ENCODE measurements at regions not wholly inside any gene's neighbourhood (a gene's known extent, or its start where the extent isn't known, plus 50 kb on each side); places are given as distances from the start of the nearest gene placed in this dataset.
"Not testable (repeated sequence)": the region's sequence is repeated elsewhere in the genome, so short reads cannot be mapped to it uniquely, and the experiment has no call there.

DNA sequence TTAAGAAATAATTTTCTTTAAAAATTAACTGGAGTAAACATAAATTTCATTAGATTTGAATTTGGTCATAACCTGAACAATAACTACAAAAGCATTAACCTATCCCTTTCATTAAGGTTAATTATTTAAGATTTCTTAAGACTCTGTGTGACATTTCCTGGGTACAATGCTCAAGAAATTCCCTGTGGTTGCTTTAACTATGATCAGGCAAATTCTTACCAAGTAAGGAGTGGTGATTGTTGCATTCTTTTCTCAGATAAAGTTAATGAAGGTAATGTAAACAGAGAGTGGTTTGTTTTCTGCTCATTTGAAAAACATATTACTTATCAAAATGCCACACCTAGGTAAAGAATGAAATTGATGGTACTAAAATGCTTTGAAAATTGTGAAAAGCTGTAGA lies 114.8 kb upstream of the MIR17HG start:
- H3K9me3 Mint-ChIP-seq: no peaks in the 10 kb centered on the region

DNA sequence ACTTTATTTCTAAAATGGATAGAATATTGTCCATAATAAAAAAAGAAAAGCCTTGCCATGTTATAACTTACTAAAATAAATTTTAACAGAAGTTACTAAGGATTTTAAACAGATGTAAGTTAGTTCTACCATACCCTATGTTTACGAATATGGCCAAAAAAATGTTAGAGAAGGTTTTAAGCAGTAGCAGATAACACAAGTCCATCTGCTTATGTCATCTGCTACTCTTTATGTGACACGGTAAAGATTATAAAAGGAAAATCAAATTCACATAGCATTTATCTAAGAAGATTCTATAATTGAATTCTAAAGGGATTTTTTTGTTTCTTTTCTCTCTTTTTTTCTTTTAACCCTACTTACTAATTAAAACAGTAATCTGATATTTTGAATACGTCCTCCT lies 114.2 kb upstream of the MIR17HG start:
- Mint-ChIP-seq H3K27me3 (no peaks in the 10 kb centered on the region), H3K36me3 (ENCODE audit: low read depth) (no peaks in the 10 kb centered on the region), H3K27ac (no peak overlapping the region), H3K4me1 (no peaks in the 10 kb centered on the region), H3K4me3 (no peak overlapping the region), H3K9me3 (no peaks in the 10 kb centered on the region)
- ChIA-PET POLR2A (no interaction called here), CTCF (no interaction called here)
- DNase-seq: no peak

More for the DNA sequence above, 114.8 kb upstream of the MIR17HG start:
- ChIA-PET CTCF (no interaction called here), POLR2A (no interaction called here)
- Mint-ChIP-seq H3K36me3 (ENCODE audit: low read depth) (no peaks in the 10 kb centered on the region), H3K27me3 (no peaks in the 10 kb centered on the region), H3K4me3 (no peak overlapping the region), H3K27ac (no peak overlapping the region), H3K4me1 (no peaks in the 10 kb centered on the region)
- no peak for DNase-seq

- Mint-ChIP-seq H3K27me3 (no peaks in the 10 kb centered on the region), H3K27ac (no peak overlapping the region), H3K4me3 (no peak overlapping the region), H3K36me3 (ENCODE audit: low read depth) (no peaks in the 10 kb centered on the region), H3K9me3 (no peaks in the 10 kb centered on the region), H3K4me1 (no peaks in the 10 kb centered on the region)
- CTCF ChIA-PET: no interaction called here
- POLR2A ChIA-PET: no interaction called here
- no peak for DNase-seq
These were observed 111.3 kb upstream of the MIR17HG start for GRCh38 chr13:91236182-91236581.

GRCh38 chr13:91236921-91237320 lies 110.6 kb upstream of the MIR17HG start:
- CTCF ChIA-PET: no interaction called here
- H3K9me3 Mint-ChIP-seq: no peaks in the 10 kb centered on the region
- H3K36me3 Mint-ChIP-seq (ENCODE audit: low read depth): no peaks in the 10 kb centered on the region
- no peaks in the 10 kb centered on the region for H3K4me1 Mint-ChIP-seq
- DNase-seq: no peak
- no peak overlapping the region for H3K27ac Mint-ChIP-seq
- H3K27me3 Mint-ChIP-seq: no peaks in the 10 kb centered on the region
- H3K4me3 Mint-ChIP-seq: no peak overlapping the region
- POLR2A ChIA-PET: interaction anchor here (1.3 kb wide), 1 partner anchor 9 kb away, joined by 3 read pairs; no protein-coding TSS in a partner anchor

GRCh38 chr13:91238036-91238435 lies 109.5 kb upstream of the MIR17HG start:
- ChIA-PET POLR2A (interaction anchor here (1.3 kb wide), 1 partner anchor 8 kb away, joined by 3 read pairs; no protein-coding TSS in a partner anchor), CTCF (no interaction called here)

DNA sequence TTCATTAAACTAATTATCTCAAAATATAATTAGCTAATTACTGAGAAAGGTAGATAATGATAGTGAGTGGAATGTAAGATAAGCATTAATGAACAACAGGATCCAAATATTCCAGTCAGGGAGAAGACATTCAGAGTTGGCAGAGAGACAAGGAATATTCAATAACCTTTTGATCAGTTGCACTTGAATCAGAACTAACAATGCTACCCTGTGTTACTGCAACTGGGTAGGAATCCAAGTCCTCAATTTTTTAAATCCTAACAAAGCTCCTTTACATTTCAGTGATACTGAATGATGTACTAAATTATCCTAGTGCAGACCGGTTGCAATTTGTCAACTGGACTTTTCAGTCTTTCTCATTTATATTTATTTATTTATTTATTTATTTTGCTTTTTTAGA lies 107.1 kb upstream of the MIR17HG start:
- POLR2A ChIA-PET: no interaction called here
- Mint-ChIP-seq H3K27ac (no peak overlapping the region), H3K27me3 (no peaks in the 10 kb centered on the region), H3K36me3 (ENCODE audit: low read depth) (no peaks in the 10 kb centered on the region), H3K4me3 (no peak overlapping the region), H3K9me3 (no peaks in the 10 kb centered on the region), H3K4me1 (no peaks in the 10 kb centered on the region)
- CTCF ChIA-PET: no interaction called here
- DNase-seq: no peak

More at GRCh38 chr13:91238036-91238435, 109.5 kb upstream of the MIR17HG start:
- no peak overlapping the region for H3K4me3 Mint-ChIP-seq
- no peaks in the 10 kb centered on the region for H3K27me3 Mint-ChIP-seq
- H3K36me3 Mint-ChIP-seq (ENCODE audit: low read depth): no peaks in the 10 kb centered on the region
- DNase-seq: no peak
- no peak overlapping the region for H3K27ac Mint-ChIP-seq
- no peaks in the 10 kb centered on the region for H3K9me3 Mint-ChIP-seq
- no peaks in the 10 kb centered on the region for H3K4me1 Mint-ChIP-seq

- Mint-ChIP-seq H3K4me1 (no peaks in the 10 kb centered on the region), H3K27me3 (no peaks in the 10 kb centered on the region), H3K27ac (no peak overlapping the region), H3K9me3 (no peaks in the 10 kb centered on the region), H3K4me3 (no peak overlapping the region), H3K36me3 (ENCODE audit: low read depth) (no peaks in the 10 kb centered on the region)
- no peak for DNase-seq
- ChIA-PET CTCF (no interaction called here), POLR2A (no interaction called here)
These were observed 106.1 kb upstream of the MIR17HG start for GRCh38 chr13:91241221-91241933.

DNA sequence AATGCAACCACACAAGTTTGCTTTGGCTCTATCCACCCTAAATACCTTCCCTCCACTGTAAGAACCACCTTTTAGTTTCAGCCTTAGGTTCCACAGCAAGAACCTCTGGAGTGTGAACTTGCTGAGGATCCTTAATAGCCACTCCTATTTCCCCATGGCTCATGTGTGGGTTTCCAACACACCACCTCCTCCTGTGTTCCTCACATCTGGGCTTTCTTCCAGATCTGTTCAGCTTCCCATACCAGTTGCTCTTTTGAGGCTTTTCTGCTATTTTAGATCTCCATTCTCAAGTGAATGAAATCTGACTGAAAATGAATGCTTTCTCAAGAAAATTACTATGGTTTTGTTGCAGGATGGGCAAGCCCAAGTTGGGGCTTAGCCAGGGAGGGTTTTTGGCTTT lies 104.8 kb upstream of the MIR17HG start:
- DNase-seq: no peak
- Mint-ChIP-seq H3K9me3 (no peaks in the 10 kb centered on the region), H3K27ac (no peak overlapping the region), H3K36me3 (ENCODE audit: low read depth) (no peaks in the 10 kb centered on the region), H3K4me1 (no peaks in the 10 kb centered on the region), H3K27me3 (no peaks in the 10 kb centered on the region), H3K4me3 (no peak overlapping the region)
- ChIA-PET POLR2A (no interaction called here), CTCF (no interaction called here)

DNA sequence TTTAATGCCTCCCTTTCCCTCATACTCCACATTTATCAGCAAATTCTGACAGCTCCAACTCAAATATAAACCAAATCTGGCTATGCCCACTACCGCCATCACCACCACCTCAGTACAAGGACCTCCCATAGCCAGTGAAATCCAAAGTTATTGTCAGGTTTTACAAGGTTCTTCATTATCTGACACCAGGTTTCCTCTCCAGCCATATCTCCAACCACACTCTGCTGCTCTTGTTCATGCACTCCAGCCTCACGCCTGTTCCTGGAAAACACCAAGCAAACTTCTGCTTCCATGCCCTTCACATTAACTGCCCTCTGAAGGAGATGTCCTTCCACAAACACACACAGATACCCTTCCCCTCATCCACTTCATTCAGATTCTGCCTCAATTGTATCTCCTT lies 102.2 kb upstream of the MIR17HG start:
- Mint-ChIP-seq H3K4me1 (no peaks in the 10 kb centered on the region), H3K9me3 (no peaks in the 10 kb centered on the region), H3K4me3 (no peak overlapping the region), H3K36me3 (ENCODE audit: low read depth) (no peaks in the 10 kb centered on the region), H3K27me3 (peaks cover 3% of the 10 kb centered on the region), H3K27ac (no peak overlapping the region)
- no peak for DNase-seq
- CTCF ChIA-PET: interaction anchor here (1.3 kb wide), 1 partner anchor 28 kb away, joined by 3 read pairs; no protein-coding TSS in a partner anchor
- POLR2A ChIA-PET: no interaction called here

DNA sequence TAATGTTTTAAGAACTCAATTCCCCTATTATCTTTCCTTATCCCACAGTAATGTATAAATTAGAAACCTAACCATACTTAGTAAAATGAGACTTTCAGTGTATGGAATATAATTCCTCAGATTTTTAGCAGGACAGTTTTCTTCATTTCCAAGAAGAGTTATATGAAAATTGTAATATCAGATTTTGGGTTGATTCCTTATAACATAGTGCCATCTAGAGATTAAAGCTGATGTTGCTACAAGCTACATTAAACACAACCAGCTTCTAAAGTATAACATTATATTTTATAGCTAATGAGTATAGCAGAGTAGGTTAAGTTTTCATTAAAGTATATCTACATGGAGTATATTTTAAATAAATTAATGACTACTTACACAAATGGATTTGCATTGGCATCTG lies 99.7 kb upstream of the MIR17HG start:
- Mint-ChIP-seq H3K4me1 (no peaks in the 10 kb centered on the region), H3K27ac (no peak overlapping the region)
- CTCF ChIA-PET: interaction anchor here (1.9 kb wide), 1 partner anchor 113 kb away, joined by 6 read pairs; no protein-coding TSS in a partner anchor

DNA sequence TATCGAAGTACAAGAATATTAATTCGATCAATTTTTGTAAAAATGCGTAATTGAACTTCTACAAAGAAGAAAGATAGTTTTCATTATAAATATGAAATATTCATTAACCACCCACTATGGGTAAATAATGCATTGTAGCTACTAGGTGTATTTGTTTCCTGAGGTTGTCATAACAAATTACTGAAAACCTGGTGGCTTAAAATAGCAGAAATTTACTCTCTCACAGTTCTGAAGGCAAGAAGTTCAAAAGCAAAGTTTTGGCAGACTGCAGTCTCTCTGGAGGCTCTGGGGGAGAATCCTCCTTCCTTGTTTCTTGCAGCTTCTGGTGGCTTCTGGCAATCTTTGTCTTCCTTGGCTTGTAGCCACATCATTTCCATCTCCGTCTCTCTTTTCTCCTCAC lies 99.2 kb upstream of the MIR17HG start:
- Mint-ChIP-seq H3K27me3 (peaks cover 5% of the 10 kb centered on the region), H3K9me3 (no peaks in the 10 kb centered on the region), H3K36me3 (ENCODE audit: low read depth) (no peaks in the 10 kb centered on the region), H3K4me1 (no peaks in the 10 kb centered on the region), H3K27ac (no peak overlapping the region), H3K4me3 (no peak overlapping the region)
- CTCF ChIA-PET: interaction anchor here (1.9 kb wide), 1 partner anchor 113 kb away, joined by 6 read pairs; no protein-coding TSS in a partner anchor
- no peak for DNase-seq
- POLR2A ChIA-PET: no interaction called here

More for the DNA sequence above, 99.7 kb upstream of the MIR17HG start:
- Mint-ChIP-seq H3K9me3 (no peaks in the 10 kb centered on the region), H3K4me3 (no peak overlapping the region), H3K27me3 (peaks cover 5% of the 10 kb centered on the region), H3K36me3 (ENCODE audit: low read depth) (no peaks in the 10 kb centered on the region)
- POLR2A ChIA-PET: no interaction called here
- no peak for DNase-seq

DNA sequence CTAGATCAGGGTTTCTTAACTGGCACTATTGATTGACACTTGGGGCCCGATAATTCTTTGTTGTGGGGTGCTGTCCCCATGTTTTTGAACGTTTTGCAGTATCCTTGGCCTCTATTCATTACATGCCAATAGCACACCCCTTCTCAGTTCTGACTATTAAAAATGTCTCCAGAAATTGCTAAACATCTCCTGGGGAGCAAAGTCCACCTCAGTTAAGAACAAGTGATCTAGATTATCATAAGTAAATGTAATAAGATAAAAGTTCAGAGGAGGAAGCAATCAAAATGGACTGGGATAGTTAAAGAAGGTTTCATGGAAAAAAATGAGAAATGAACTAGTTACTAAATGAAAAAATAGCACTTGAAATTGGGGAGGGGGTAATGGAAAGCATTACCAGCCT lies 98.1 kb upstream of the MIR17HG start:
- Mint-ChIP-seq H3K4me3 (no peak overlapping the region), H3K4me1 (no peaks in the 10 kb centered on the region), H3K9me3 (no peaks in the 10 kb centered on the region), H3K27me3 (peaks cover 5% of the 10 kb centered on the region), H3K27ac (no peak overlapping the region), H3K36me3 (ENCODE audit: low read depth) (no peaks in the 10 kb centered on the region)
- no peak for DNase-seq
- ChIA-PET POLR2A (no interaction called here), CTCF (no interaction called here)

GRCh38 chr13:91249861-91250260 lies 97.6 kb upstream of the MIR17HG start:
- no peak overlapping the region for H3K27ac Mint-ChIP-seq
- no peak for DNase-seq
- H3K27me3 Mint-ChIP-seq: peaks cover 5% of the 10 kb centered on the region
- no peaks in the 10 kb centered on the region for H3K36me3 Mint-ChIP-seq (ENCODE audit: low read depth)
- no peak overlapping the region for H3K4me3 Mint-ChIP-seq
- ChIA-PET POLR2A (no interaction called here), CTCF (no interaction called here)
- H3K4me1 Mint-ChIP-seq: no peaks in the 10 kb centered on the region
- no peaks in the 10 kb centered on the region for H3K9me3 Mint-ChIP-seq

DNA sequence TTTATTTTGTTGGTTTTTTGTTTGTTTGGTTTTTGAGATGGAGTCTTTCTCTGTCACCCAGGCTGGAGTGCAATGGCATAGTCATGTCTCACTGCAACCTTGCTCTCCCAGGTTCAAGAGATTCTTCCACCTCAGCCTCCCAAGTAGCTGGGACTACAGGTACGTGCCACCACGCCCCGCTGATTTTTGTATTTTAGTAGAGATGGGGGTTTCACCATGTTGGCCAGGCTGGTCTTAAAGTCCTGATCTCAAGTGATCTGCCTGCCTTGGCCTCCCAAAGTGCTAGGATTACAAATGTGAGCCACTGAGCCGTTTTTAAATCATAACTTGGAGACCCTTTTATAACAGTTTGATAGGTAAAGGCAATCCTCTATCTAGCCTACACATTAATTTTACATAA lies 95.9 kb upstream of the MIR17HG start:
- DNase-seq; H3K4me3 Mint-ChIP-seq; H3K27ac Mint-ChIP-seq; H3K27me3 Mint-ChIP-seq; CTCF ChIA-PET; H3K4me1 Mint-ChIP-seq; POLR2A ChIA-PET; H3K36me3 Mint-ChIP-seq (ENCODE audit: low read depth); H3K9me3 Mint-ChIP-seq: not testable (repeated sequence)

Data from activated CD4-positive, alpha-beta memory T cell treated with anti-CD3 and anti-CD28 coated beads, Interleukin-2, amount 10 ng/mL, durations not matched to agents 7 days and 5 days (primary cell).